ENCODE measurements at regions not wholly inside any gene's neighbourhood (a gene's known extent, or its start where the extent isn't known, plus 50 kb on each side); places are given as distances from the start of the nearest gene placed in this dataset.

GRCh38 chr3:107969994-107970819, 120.6 kb downstream of the CD47 start:
- peak; percentile 85 for DNase-seq (ENCODE audit: low spot score)

GRCh38 chr3:107969525-107969924, 121.3 kb downstream of the CD47 start:
- DNase-seq (ENCODE audit: low spot score): no peak

GRCh38 chr3:107966276-107966675, 124.6 kb downstream of the CD47 start:
- peak; percentile 66 for DNase-seq (ENCODE audit: low spot score)

- no peak for DNase-seq (ENCODE audit: low spot score)
These were observed 125.6 kb downstream of the CD47 start for GRCh38 chr3:107965136-107965655.

GRCh38 chr3:107963581-107963980, 127.2 kb downstream of the CD47 start:
- no peak for DNase-seq (ENCODE audit: low spot score)

GRCh38 chr3:107962946-107963345, 127.9 kb downstream of the CD47 start:
- no peak for DNase-seq (ENCODE audit: low spot score)

GRCh38 chr3:107962037-107962436, 128.8 kb downstream of the CD47 start:
- DNase-seq (ENCODE audit: low spot score): no peak

- DNase-seq (ENCODE audit: low spot score): no peak
These were observed 131.2 kb downstream of the CD47 start for GRCh38 chr3:107959550-107960154.

- DNase-seq (ENCODE audit: low spot score): no peak
These were observed 132.7 kb downstream of the CD47 start for GRCh38 chr3:107958146-107958545.

GRCh38 chr3:107956991-107957900, 133.6 kb downstream of the CD47 start:
- DNase-seq (ENCODE audit: low spot score): no peak

- DNase-seq (ENCODE audit: low spot score): no peak
These were observed 136.0 kb downstream of the CD47 start for GRCh38 chr3:107954845-107955244.

- DNase-seq (ENCODE audit: low spot score): no peak
These were observed 137.1 kb downstream of the CD47 start for GRCh38 chr3:107953722-107954121.

GRCh38 chr3:107951126-107951525, 139.7 kb downstream of the CD47 start:
- DNase-seq (ENCODE audit: low spot score): no peak

- no peak for DNase-seq (ENCODE audit: low spot score)
These were observed 140.4 kb downstream of the CD47 start for GRCh38 chr3:107950417-107950816.

- no peak for DNase-seq (ENCODE audit: low spot score)
These were observed 141.3 kb downstream of the CD47 start for GRCh38 chr3:107949394-107949970.

GRCh38 chr3:107947203-107947602, 143.6 kb downstream of the CD47 start:
- DNase-seq (ENCODE audit: low spot score): no peak

- DNase-seq (ENCODE audit: low spot score): no peak
These were observed 144.1 kb downstream of the CD47 start for GRCh38 chr3:107946700-107947099.

GRCh38 chr3:107945417-107946094, 145.3 kb downstream of the CD47 start:
- DNase-seq (ENCODE audit: low spot score): no peak

GRCh38 chr3:107943786-107944523, 146.9 kb downstream of the CD47 start:
- no peak for DNase-seq (ENCODE audit: low spot score)

- DNase-seq (ENCODE audit: low spot score): no peak
These were observed 147.7 kb downstream of the CD47 start for GRCh38 chr3:107942951-107943749.

Data from COLO829 (cell line).